Small intestine (tissue), 7 donors: ENCODE measurements at regions not wholly inside any gene's neighbourhood (a gene's known extent, or its start where the extent isn't known, plus 50 kb on each side); places are given as distances from the start of the nearest gene placed in this dataset.

Experiments used
- DNase-seq, 2 donors: peaks; one replicate each; pipeline versions ENCODE4 v3.0.0 to v3.0.0-alpha.2; 2013
- FAIRE-seq: peaks from 2 replicates; lab custom pipeline; 2012; peaks lifted over from hg19 to GRCh38; lab: Jason Lieb, UNC
- H3K27ac ChIP-seq, 3 donors: one replicate each; pipeline ENCODE4 v1.5.1; 2013; ENCODE audit warnings: low read length in 2 of 3, mild to moderate bottlenecking in 2 of 3, control low read depth in 1 of 3, inconsistent platforms in 1 of 3, low read depth in 1 of 3, moderate library complexity in 1 of 3
- H3K27me3 ChIP-seq, 3 donors: one replicate each; pipeline ENCODE4 v1.6.1; 2013; ENCODE audit warnings: low read length in 3 of 3, inconsistent platforms in 1 of 3; ENCODE audit not compliant: control insufficient read depth in 3 of 3, insufficient read depth in 3 of 3
- H3K36me3 ChIP-seq, 3 donors: one replicate each; pipeline ENCODE4 v1.6.1; 2013; ENCODE audit warnings: low read length in 3 of 3, inconsistent platforms in 1 of 3, low read depth in 1 of 3, mild to moderate bottlenecking in 1 of 3, moderate library complexity in 1 of 3; ENCODE audit not compliant: control insufficient read depth in 3 of 3, insufficient read depth in 2 of 3
- H3K4me1 ChIP-seq, 3 donors: one replicate each; pipeline ENCODE4 v1.6.1; 2013; ENCODE audit warnings: low read length in 2 of 3, inconsistent platforms in 1 of 3, low read depth in 1 of 3, mild to moderate bottlenecking in 1 of 3, moderate library complexity in 1 of 3; ENCODE audit not compliant: control insufficient read depth in 3 of 3, insufficient read depth in 2 of 3
- H3K4me3 ChIP-seq, 3 donors: one replicate each; pipeline ENCODE4 v1.5.1; 2013; ENCODE audit warnings: low read length in 3 of 3, control low read depth in 1 of 3, inconsistent platforms in 1 of 3, low read depth in 1 of 3, mild to moderate bottlenecking in 1 of 3, moderate library complexity in 1 of 3
- H3K9me3 ChIP-seq, 2 donors: one replicate each; pipeline ENCODE4 v1.6.1; 2013; ENCODE audit warnings: low read depth in 1 of 2, low read length in 1 of 2; ENCODE audit not compliant: control insufficient read depth in 2 of 2, insufficient read depth in 1 of 2
- WGBS, 3 donors: extraction: QIAGEN DNeasy Blood & Tissue Kit; methylation state at CpG; one replicate each; pipeline ENCODE4 v1.1.7; 2013; 5-methylcytosine and 5-hydroxymethylcytosine counted together
- donor health status: healthy with polysubstance abuse.
- donor health status: control.
- donor health status: control.
- donor health status: Bipolar disorder and iron deficiency.
- donor health status: healthy.

DNA sequence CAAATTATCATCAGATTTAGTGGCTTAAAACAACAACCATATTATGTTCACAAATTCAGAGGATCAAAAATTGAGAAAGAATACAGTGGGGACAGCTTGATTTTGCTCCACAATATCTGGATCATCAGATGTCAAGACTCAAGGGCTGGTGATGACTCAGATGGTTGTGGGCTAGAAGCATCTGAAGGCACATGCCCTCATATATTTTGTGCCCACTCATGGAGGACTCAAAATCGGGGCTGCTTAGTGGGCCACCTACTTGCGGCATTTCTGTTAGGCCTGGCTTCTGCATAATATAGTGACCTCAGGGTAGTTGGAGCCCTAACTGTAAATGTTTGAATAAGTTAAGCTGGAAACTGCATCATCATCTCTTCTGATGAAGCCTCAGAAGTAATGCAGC lies 584.5 kb downstream of the SLC16A7 start:
- H3K4me1 ChIP-seq, result no peaks in the 10 kb centered on the region
- 73 to 90% (median 81%) methylated on average over 2 of the region's 2 CpGs for WGBS, 3 donors
- no peaks in the 10 kb centered on the region for H3K27me3 ChIP-seq
- no peak for FAIRE-seq
- H3K27ac ChIP-seq, result no peak overlapping the region
- H3K36me3 ChIP-seq, result no peaks in the 10 kb centered on the region
- DNase-seq, result no peak
- no peaks in the 10 kb centered on the region for H3K9me3 ChIP-seq
- no peak overlapping the region for H3K4me3 ChIP-seq

DNA sequence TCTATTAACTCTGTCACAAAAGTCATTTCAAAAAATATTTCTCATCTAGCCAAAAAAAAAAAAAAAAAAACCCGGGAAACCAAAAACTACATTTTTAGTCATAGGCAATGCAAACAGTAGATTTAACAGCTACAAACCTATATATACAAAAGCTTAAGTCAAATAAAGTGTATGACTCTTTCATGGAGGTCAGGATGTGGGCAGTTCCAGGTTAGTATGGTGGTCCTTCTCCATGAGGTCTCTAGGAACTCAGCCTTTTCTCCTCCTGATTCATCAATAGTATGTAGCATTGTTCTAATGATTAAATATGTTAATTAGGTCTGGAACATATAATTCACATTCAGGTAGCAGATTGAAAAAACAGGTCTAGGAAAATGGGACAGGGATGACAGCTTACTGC lies 586.5 kb downstream of the SLC16A7 start:
- WGBS, 3 donors, result 82 to 85% (median 83%) methylated on average over 1 of the region's 1 CpG
- no peak overlapping the region for H3K27ac ChIP-seq
- no peak for DNase-seq
- FAIRE-seq, result no peak
- no peak overlapping the region for H3K4me3 ChIP-seq
- H3K9me3 ChIP-seq, result no peaks in the 10 kb centered on the region
- no peaks in the 10 kb centered on the region for H3K27me3 ChIP-seq
- no peaks in the 10 kb centered on the region for H3K36me3 ChIP-seq
- H3K4me1 ChIP-seq, result no peaks in the 10 kb centered on the region

DNA sequence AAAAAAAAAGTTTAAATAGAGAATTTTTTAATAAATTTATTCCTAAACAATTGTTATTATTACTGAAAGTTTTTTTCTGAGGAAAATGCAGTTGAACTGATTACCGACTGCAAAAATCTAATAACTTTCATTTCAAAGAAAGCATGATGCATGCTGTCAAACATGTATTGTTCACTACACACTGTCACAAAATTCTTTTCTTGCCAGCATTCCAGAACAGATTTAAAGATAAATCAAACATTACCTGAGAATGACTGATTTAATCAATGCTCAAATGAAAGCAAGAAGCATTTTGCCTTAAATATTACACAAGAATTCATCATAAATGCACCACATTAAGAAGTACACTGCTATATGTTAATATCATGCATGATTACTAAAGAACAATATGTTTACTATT lies 588.3 kb downstream of the SLC16A7 start:
- no peak for FAIRE-seq
- no peak overlapping the region for H3K4me3 ChIP-seq
- WGBS, 3 donors, result 91 to 97% (median 93%) methylated on average over 1 of the region's 1 CpG
- no peaks in the 10 kb centered on the region for H3K27me3 ChIP-seq
- no peak for DNase-seq
- H3K36me3 ChIP-seq, result no peaks in the 10 kb centered on the region
- no peak overlapping the region for H3K27ac ChIP-seq
- H3K4me1 ChIP-seq, result no peaks in the 10 kb centered on the region
- H3K9me3 ChIP-seq, result no peaks in the 10 kb centered on the region

DNA sequence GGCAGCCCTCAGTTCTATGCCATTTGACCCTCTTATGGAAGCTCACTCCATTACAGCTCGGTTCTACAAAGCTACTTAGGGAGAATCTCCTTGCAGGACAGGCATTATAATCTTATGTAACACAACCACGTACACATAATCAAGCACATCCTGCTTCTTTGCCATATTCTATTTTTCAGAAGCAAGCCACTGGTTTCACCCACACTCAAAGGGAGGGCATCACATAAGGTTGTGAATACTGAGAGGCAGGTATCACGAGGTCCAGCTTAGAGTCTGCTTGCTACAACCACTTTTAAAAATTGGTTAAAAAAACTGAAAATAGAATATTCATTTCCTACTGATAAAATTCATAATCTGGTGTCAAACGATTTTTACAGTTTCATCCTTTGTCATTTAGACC lies 589.2 kb downstream of the SLC16A7 start:
- Histone ChIP-seq H3K9me3 (no peaks in the 10 kb centered on the region), H3K4me1 (no peaks in the 10 kb centered on the region), H3K27me3 (no peaks in the 10 kb centered on the region), H3K4me3 (no peak overlapping the region), H3K27ac (no peak overlapping the region), H3K36me3 (no peaks in the 10 kb centered on the region)
- WGBS, 3 donors, result 61 to 75% (median 73%) methylated on average over 4 of the region's 4 CpGs
- no peak for DNase-seq
- FAIRE-seq, result no peak

DNA sequence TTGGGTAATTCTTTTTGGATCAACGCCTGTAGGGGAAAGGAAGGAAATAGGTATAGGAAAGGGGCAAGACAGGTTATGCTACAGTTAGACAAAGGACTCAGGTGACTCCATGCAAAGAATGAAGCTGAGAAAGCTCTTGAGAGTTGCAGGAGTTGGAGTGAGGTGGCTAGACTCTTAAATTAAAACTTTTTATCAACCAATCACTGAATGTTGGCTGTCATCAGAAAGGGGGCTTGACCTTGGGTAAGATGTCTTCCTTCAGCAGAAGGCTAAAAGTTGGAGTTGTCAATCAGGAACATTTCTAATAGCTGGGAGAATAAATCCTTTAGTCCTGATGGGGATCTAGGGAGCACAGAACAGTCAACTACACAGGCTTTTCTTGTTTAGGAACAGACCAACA lies 595.4 kb downstream of the SLC16A7 start:
- FAIRE-seq, result no peak

DNA sequence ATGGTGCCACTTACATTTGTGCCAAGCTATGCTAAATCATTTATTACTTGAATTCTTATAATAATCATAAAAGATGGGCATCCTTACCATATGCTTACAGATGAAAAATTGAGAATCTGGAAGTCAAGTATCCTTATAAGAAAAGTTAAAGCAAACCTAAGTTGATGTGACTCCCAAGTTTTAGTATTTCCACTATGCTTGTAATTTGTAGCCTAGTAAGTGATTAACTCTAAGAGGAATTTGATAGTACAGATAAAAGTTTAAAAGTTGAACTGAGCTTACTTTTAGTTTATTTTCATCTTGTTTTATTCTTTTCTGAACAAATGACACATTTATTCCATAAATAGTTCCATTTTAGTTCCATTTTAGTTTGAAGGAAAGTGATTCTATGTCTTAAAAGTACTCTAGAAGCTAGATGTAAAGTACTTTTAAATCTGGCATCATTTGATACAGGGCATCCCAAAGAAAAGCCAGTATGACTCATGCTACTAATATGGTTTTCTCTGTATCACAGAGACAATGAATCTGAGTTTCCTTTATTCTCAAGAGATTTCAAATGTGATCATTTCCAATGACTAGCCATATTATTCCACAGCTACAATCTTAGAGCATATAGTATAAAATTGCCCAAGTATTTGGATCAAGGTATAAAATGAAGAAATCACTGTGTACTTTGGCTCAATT lies 596.0 kb downstream of the SLC16A7 start:
- no peaks in the 10 kb centered on the region for H3K4me1 ChIP-seq
- H3K27me3 ChIP-seq, result no peaks in the 10 kb centered on the region
- DNase-seq (no peak), FAIRE-seq (no peak)
- no peak overlapping the region for H3K27ac ChIP-seq
- H3K9me3 ChIP-seq, result no peaks in the 10 kb centered on the region
- no peaks in the 10 kb centered on the region for H3K36me3 ChIP-seq
- H3K4me3 ChIP-seq, result no peak overlapping the region

More for the DNA sequence above, 595.4 kb downstream of the SLC16A7 start:
- no peaks in the 10 kb centered on the region for H3K9me3 ChIP-seq
- no peaks in the 10 kb centered on the region for H3K4me1 ChIP-seq
- H3K36me3 ChIP-seq, result no peaks in the 10 kb centered on the region
- no peaks in the 10 kb centered on the region for H3K27me3 ChIP-seq
- no peak overlapping the region for H3K4me3 ChIP-seq
- WGBS, 3 donors, result 30 to 58% (median 33%) methylated on average over 1 of the region's 1 CpG
- no peak for DNase-seq
- H3K27ac ChIP-seq, result no peak overlapping the region

DNA sequence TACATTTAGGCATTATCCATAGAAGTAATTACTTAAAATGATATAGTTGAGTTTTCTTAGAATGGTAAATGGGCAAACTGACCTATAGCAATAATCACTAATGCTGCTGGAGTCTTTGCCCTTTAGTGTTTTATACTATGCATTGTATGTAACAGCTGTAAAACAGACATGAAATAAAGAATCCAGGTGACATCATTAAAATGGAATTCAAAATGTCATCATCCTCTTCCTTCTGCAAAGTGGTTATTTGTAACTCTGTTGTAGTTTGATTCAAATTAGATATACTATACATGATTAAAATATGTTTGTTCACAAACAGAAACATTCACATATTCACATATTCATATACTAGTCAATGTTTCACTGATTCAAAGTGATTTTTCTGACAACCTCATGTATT lies 598.8 kb downstream of the SLC16A7 start:
- no peaks in the 10 kb centered on the region for H3K9me3 ChIP-seq
- H3K36me3 ChIP-seq, result no peaks in the 10 kb centered on the region
- H3K27ac ChIP-seq, result no peak overlapping the region
- FAIRE-seq (no peak), DNase-seq (no peak)
- H3K4me1 ChIP-seq, result no peaks in the 10 kb centered on the region
- no peak overlapping the region for H3K4me3 ChIP-seq
- H3K27me3 ChIP-seq, result no peaks in the 10 kb centered on the region

DNA sequence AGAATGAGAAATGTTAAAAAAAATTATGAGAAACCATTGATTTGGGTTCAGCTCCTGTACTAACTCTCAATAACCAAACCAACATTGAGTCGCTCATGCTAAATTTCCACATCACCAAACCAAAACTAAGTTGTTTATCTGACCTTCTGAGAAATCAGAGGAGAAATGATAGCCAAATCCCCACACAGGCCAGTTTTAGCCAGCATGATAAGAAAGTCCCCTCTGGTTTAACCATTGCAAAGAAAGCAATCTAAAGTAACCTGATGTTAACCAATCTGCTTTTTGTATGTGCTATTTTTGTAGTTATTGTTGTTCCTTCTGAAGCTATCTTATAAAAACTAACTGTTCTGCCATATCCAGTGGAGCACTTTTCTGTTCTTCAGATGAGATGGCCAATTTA lies 599.7 kb downstream of the SLC16A7 start:
- H3K27ac ChIP-seq, result no peak overlapping the region
- H3K4me3 ChIP-seq, result no peak overlapping the region
- 75 to 92% (median 87%) methylated on average over 1 of the region's 1 CpG for WGBS, 3 donors
- H3K9me3 ChIP-seq, result no peaks in the 10 kb centered on the region
- DNase-seq (no peak), FAIRE-seq (no peak)
- no peaks in the 10 kb centered on the region for H3K36me3 ChIP-seq
- no peaks in the 10 kb centered on the region for H3K27me3 ChIP-seq
- no peaks in the 10 kb centered on the region for H3K4me1 ChIP-seq

DNA sequence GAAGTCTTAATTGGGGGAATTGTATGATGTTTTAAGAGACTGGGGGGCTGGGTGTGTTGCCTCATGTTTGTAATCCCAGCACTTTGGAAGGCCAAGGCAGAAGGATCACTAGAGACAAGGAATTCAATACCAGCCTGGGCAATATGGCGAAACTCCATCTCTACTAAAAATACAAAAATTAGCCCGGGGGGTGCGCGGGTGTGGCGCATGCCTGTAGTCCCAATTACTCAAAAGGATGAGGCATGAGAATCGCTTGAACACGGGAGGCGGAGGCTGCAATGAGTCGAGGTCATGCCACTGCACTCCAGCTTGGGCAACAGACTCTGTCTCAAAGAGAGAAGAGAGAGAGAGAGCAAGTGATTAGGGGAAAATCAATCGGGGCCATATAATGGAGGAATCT lies 600.5 kb downstream of the SLC16A7 start:
- Histone ChIP-seq H3K4me1 (no peaks in the 10 kb centered on the region), H3K4me3 (no peak overlapping the region), H3K36me3 (no peaks in the 10 kb centered on the region), H3K27me3 (no peaks in the 10 kb centered on the region), H3K9me3 (no peaks in the 10 kb centered on the region), H3K27ac (no peak overlapping the region)
- FAIRE-seq (no peak), DNase-seq (no peak)
- 91 to 95% (median 92%) methylated on average over 10 of the region's 10 CpGs for WGBS, 3 donors
